H9 (cell line): ENCODE measurements at regions not wholly inside any gene's neighbourhood (a gene's known extent, or its start where the extent isn't known, plus 50 kb on each side); places are given as distances from the start of the nearest gene placed in this dataset.

Experiments
- DNase-seq: peaks from one replicate; pipeline ENCODE4 v3.0.0-alpha.2; 2017
- H2AFZ ChIP-seq: one replicate; pipeline ENCODE4 v1.6.1; 2013; ENCODE audit warnings: mild to moderate bottlenecking, low read length, control low read depth, moderate library complexity
- H2AK5ac ChIP-seq: 2 replicates; pipeline ENCODE4 v1.6.1; 2013; ENCODE audit warnings: low read length, control low read depth, mixed read lengths; ENCODE audit not compliant: insufficient read length
- H2BK120ac ChIP-seq: one replicate; pipeline ENCODE4 v1.6.1; 2013; ENCODE audit warnings: low read depth, mild to moderate bottlenecking, low read length, control low read depth, inconsistent platforms; ENCODE audit not compliant: poor library complexity, severe bottlenecking
- H2BK12ac ChIP-seq: 2 replicates; pipeline ENCODE4 v1.6.1; 2013; ENCODE audit warnings: low read length, control low read depth, mixed read lengths, low read depth; ENCODE audit not compliant: insufficient read length
- H2BK15ac ChIP-seq: 2 replicates; pipeline ENCODE4 v1.6.1; 2013; ENCODE audit warnings: low read depth, low read length, control low read depth
- H2BK20ac ChIP-seq: one replicate; pipeline ENCODE4 v1.6.1; 2013; ENCODE audit warnings: low read depth, mild to moderate bottlenecking, low read length, control low read depth, inconsistent platforms; ENCODE audit not compliant: poor library complexity, severe bottlenecking
- H2BK5ac ChIP-seq: 2 replicates; pipeline ENCODE4 v1.6.1; 2013; ENCODE audit warnings: low read length, control low read depth, mixed read lengths; ENCODE audit not compliant: insufficient read length
- H3K14ac ChIP-seq: 2 replicates; pipeline ENCODE4 v1.6.1; 2013; ENCODE audit warnings: low read length, control low read depth; ENCODE audit not compliant: insufficient read depth
- H3K18ac ChIP-seq: 2 replicates; pipeline ENCODE4 v1.6.1; 2013; ENCODE audit warnings: low read depth, mild to moderate bottlenecking, mixed read lengths, low read length, control low read depth; ENCODE audit not compliant: insufficient read length
- H3K23ac ChIP-seq: 2 replicates; pipeline ENCODE4 v1.6.1; 2013; ENCODE audit warnings: low read length, control low read depth, mixed read lengths, low read depth; ENCODE audit not compliant: insufficient read length
- H3K23me2 ChIP-seq: 2 replicates; pipeline ENCODE4 v1.6.1; 2013; ENCODE audit warnings: low read depth, mild to moderate bottlenecking, mixed read lengths, low read length, control low read depth; ENCODE audit not compliant: insufficient read length, poor library complexity, severe bottlenecking
- H3K27ac ChIP-seq: 2 replicates; pipeline ENCODE4 v1.5.1; 2013; ENCODE audit warnings: low read length, control low read depth, mixed read lengths, low read depth; ENCODE audit not compliant: insufficient read length
- H3K27me3 ChIP-seq: 2 replicates; pipeline ENCODE4 v1.6.1; 2013; ENCODE audit warnings: low read length, control low read depth, inconsistent platforms; ENCODE audit not compliant: insufficient read depth
- H3K4ac ChIP-seq: 2 replicates; pipeline ENCODE4 v1.6.1; 2013; ENCODE audit warnings: low read depth, mild to moderate bottlenecking, control low read depth, inconsistent platforms, low read length, moderate library complexity
- H3K4me1 ChIP-seq: 2 replicates; pipeline ENCODE4 v1.6.1; 2013; ENCODE audit warnings: low read length, control low read depth, inconsistent platforms; ENCODE audit not compliant: insufficient read depth
- H3K4me2 ChIP-seq: 2 replicates; pipeline ENCODE4 v1.6.1; 2013; ENCODE audit warnings: low read length, control low read depth, mixed read lengths; ENCODE audit not compliant: insufficient read length, insufficient read depth
- H3K56ac ChIP-seq: 2 replicates; pipeline ENCODE4 v1.6.1; 2013; ENCODE audit warnings: low read depth, mild to moderate bottlenecking, mixed read lengths, low read length, control low read depth; ENCODE audit not compliant: insufficient read length
- H3K79me1 ChIP-seq: 2 replicates; pipeline ENCODE4 v1.6.1; 2013; ENCODE audit warnings: low read depth, mild to moderate bottlenecking, moderate library complexity, low read length, control low read depth, inconsistent platforms; ENCODE audit not compliant: insufficient read depth, poor library complexity, severe bottlenecking
- H3K79me2 ChIP-seq: 2 replicates; pipeline ENCODE4 v1.6.1; 2013; ENCODE audit warnings: low read length, control low read depth, inconsistent platforms; ENCODE audit not compliant: insufficient read depth
- H3K9ac ChIP-seq: 2 replicates; pipeline ENCODE4 v1.6.1; 2013; ENCODE audit warnings: low read length, control low read depth, mixed read lengths; ENCODE audit not compliant: insufficient read length; ENCODE audit errors: extremely low read depth
- H3K9me3 ChIP-seq: one replicate; pipeline ENCODE4 v1.6.1; 2013; ENCODE audit warnings: low read depth, low read length, inconsistent platforms; ENCODE audit not compliant: control insufficient read depth
- H3T11ph ChIP-seq: one replicate; pipeline ENCODE4 v1.6.1; 2013; ENCODE audit warnings: mild to moderate bottlenecking, low read length, control low read depth, inconsistent platforms
- H4K20me1 ChIP-seq: one replicate; pipeline ENCODE4 v1.6.1; 2013; ENCODE audit not compliant: control insufficient read depth, insufficient read length, insufficient read depth
- H4K5ac ChIP-seq: 2 replicates; pipeline ENCODE4 v1.6.1; 2013; ENCODE audit warnings: low read depth, mild to moderate bottlenecking, mixed read lengths, low read length, control low read depth; ENCODE audit not compliant: insufficient read length
- H4K8ac ChIP-seq: replicated peaks from 2 replicates; pipeline ENCODE4 v1.6.1; 2013; ENCODE audit warnings: low read length, control low read depth, mixed read lengths, low read depth; ENCODE audit not compliant: insufficient read length
- H4K91ac ChIP-seq: 2 replicates; pipeline ENCODE4 v1.6.1; 2013; ENCODE audit warnings: low read depth, mild to moderate bottlenecking, moderate library complexity, mixed read lengths, low read length, control low read depth; ENCODE audit not compliant: insufficient read length
- H3K27ac Mint-ChIP-seq, 3 experiments: 2 replicates in 2 of 3; 3 replicates in 1 of 3; pipeline ENCODE4 v1.8.0; 2020 to 2021; ENCODE audit warnings: mixed read lengths in 3 of 3, mild to moderate bottlenecking in 1 of 3, moderate library complexity in 1 of 3
- H3K27me3 Mint-ChIP-seq: 2 replicates; pipeline ENCODE4 v1.8.0; 2021; ENCODE audit warnings: low read depth, mild to moderate bottlenecking, moderate library complexity, mixed read lengths
- H3K36me3 Mint-ChIP-seq, 3 experiments: 2 replicates in 2 of 3; 3 replicates in 1 of 3; pipeline ENCODE4 v1.8.0; 2020 to 2021; ENCODE audit warnings: low read depth in 3 of 3, mixed read lengths in 3 of 3; ENCODE audit not compliant: insufficient read depth in 1 of 3
- H3K4me1 Mint-ChIP-seq, 2 experiments: 2 replicates each; pipeline ENCODE4 v1.8.0; 2020; ENCODE audit warnings: mixed read lengths in 2 of 2
- H3K4me3 Mint-ChIP-seq, 2 experiments: 2 replicates in 1 of 2; 3 replicates in 1 of 2; pipeline ENCODE4 v1.8.0; 2020 to 2021; ENCODE audit warnings: mild to moderate bottlenecking in 2 of 2, mixed read lengths in 2 of 2, moderate library complexity in 1 of 2
- H3K9me3 Mint-ChIP-seq, 2 experiments: 2 replicates in 1 of 2; 3 replicates in 1 of 2; pipeline ENCODE4 v1.8.0; 2020; ENCODE audit warnings: mild to moderate bottlenecking in 2 of 2, mixed read lengths in 2 of 2, moderate library complexity in 1 of 2
- CTCF ChIP-seq: fragments of 200-600 bp; sonication (generic); conservative IDR thresholded peaks from 3 replicates; pipeline ENCODE4 v1.8.0; 2021; ENCODE audit warnings: antibody characterized with exemption, mild to moderate bottlenecking
- WGBS: extraction: QIAGEN DNeasy Blood & Tissue Kit; methylation state at CpG from one replicate; pipeline ENCODE4 v1.1.7; 2013; ENCODE audit warnings: missing lambda C conversion rate, low lambda C conversion rate, mixed read lengths; ENCODE audit not compliant: insufficient read length; ENCODE audit errors: extremely low coverage; 5-methylcytosine and 5-hydroxymethylcytosine counted together

- Histone ChIP-seq H2BK5ac (no peak overlapping the region), H4K91ac (no peak overlapping the region), H2BK20ac (no peak overlapping the region), H3K4me1 (no peaks in the 10 kb centered on the region), H2BK12ac (no peak overlapping the region), H3K9ac (no peak overlapping the region), H3K27me3 (no peaks in the 10 kb centered on the region), H4K5ac (no peak overlapping the region), H3T11ph (no peak overlapping the region), H3K79me1 (no peaks in the 10 kb centered on the region), H2AK5ac (no peak overlapping the region), H3K23me2 (no peaks in the 10 kb centered on the region), H2AFZ (no peak overlapping the region), H3K4me2 (no peak overlapping the region), H3K4ac (no peak overlapping the region), H4K20me1 (no peaks in the 10 kb centered on the region), H2BK15ac (no peak overlapping the region), H3K9me3 (no peaks in the 10 kb centered on the region), H4K8ac (no peak overlapping the region), H3K23ac (no peak overlapping the region), H3K18ac (no peak overlapping the region), H3K14ac (no peak overlapping the region), H3K79me2 (no peaks in the 10 kb centered on the region), H3K27ac (no peak overlapping the region), H3K56ac (no peak overlapping the region), H2BK120ac (no peak overlapping the region)
- Mint-ChIP-seq H3K27me3 (no peaks in the 10 kb centered on the region), H3K9me3 (no peaks in the 10 kb centered on the region), H3K4me1 (no peaks in the 10 kb centered on the region), H3K4me3 (no peak overlapping the region), H3K36me3 (no peaks in the 10 kb centered on the region), H3K27ac (no peak overlapping the region; a peak in 1 of 7 replicates)
- DNase-seq: no peak
- no peak for TF ChIP-seq CTCF
- WGBS: no CpG with 5 or more reads among the region's 2 CpGs
Measured at GRCh38 chr6:133630651-133631050, 258.3 kb upstream of the TCF21 start.
